ENCODE measurements at regions not wholly inside any gene's neighbourhood (a gene's known extent, or its start where the extent isn't known, plus 50 kb on each side); places are given as distances from the start of the nearest gene placed in this dataset.
"Not testable (repeated sequence)": the region's sequence is repeated elsewhere in the genome, so short reads cannot be mapped to it uniquely, and the experiment has no call there.

DNA sequence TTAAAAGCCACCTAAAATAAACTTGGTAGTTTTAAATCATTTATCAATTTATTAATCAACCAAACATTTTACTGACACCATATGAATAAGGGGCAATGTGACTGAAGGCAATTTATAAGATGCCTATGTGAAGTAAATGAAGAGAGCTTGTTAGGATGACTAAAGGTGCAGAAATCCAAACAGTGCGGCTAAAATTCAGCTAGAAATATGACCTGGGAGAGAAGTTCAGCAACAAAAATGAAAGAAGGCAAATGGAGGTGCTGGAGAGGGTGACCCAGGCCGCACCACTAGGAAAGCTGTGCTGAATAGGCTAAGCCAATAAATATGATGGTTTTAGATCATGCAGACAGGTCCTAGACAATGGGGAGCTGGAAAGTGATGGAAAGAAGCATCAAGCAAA is 403.7 kb downstream of the BTG1 start:
- no peak for DNase-seq (ENCODE audit: low read depth in 3 of 3)

DNA sequence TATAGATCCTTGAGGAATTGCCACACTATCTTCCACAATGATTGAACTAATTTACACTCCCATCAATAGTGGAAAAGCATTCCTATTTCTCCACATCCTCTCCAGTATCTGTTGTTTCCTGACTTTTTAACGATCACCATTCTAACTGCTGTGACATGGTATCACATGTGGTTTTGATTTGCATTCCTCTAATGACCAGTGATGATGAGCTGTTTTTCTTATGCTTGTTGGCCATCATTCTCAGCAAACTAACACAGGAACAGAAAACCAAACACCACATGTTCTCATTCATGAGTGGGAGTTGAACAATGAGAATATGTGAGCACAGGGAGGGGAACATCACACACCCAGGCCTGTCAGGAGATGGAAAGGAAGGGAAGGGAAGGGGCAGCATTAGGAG is 411.8 kb downstream of the BTG1 start:
- DNase-seq (ENCODE audit: low read depth in 3 of 3) = not testable (repeated sequence)

- DNase-seq (ENCODE audit: low read depth in 3 of 3) = no peak
These were observed 413.6 kb downstream of the BTG1 start for GRCh38 chr12:91732086-91732485.

GRCh38 chr12:91729543-91729942 is 416.1 kb downstream of the BTG1 start:
- no peak for DNase-seq (ENCODE audit: low read depth in 3 of 3)

DNA sequence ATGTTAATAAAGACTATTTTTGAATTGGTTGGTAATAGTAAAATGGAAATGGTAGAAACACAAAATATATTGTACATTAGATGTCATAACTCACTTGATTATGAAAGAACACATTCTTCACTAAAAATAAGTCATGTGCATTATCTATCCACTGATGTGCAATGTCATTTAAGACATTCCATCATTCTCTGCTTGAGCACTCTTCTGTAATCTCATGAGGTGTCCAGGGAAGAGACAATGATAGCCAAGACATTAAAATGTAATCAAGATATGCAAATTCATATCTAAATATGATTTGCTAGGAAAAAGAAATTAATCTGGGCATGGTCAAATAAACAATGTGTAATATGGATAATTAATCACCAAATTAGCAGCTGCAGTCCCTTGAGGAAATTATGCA is 422.5 kb downstream of the BTG1 start:
- no peak for DNase-seq (ENCODE audit: low read depth in 3 of 3)

- DNase-seq (ENCODE audit: low read depth in 3 of 3) = peak in 1 of 3 donors; percentile 25
These were observed 423.6 kb downstream of the BTG1 start for GRCh38 chr12:91722072-91722471.

GRCh38 chr12:91721023-91721422 is 424.6 kb downstream of the BTG1 start:
- no peak for DNase-seq (ENCODE audit: low read depth in 3 of 3)

- no peak for DNase-seq (ENCODE audit: low read depth in 3 of 3)
These were observed 427.3 kb downstream of the BTG1 start for GRCh38 chr12:91718326-91718725.

- DNase-seq (ENCODE audit: low read depth in 3 of 3) = no peak
These were observed 427.8 kb downstream of the BTG1 start for GRCh38 chr12:91717804-91718203.

DNA sequence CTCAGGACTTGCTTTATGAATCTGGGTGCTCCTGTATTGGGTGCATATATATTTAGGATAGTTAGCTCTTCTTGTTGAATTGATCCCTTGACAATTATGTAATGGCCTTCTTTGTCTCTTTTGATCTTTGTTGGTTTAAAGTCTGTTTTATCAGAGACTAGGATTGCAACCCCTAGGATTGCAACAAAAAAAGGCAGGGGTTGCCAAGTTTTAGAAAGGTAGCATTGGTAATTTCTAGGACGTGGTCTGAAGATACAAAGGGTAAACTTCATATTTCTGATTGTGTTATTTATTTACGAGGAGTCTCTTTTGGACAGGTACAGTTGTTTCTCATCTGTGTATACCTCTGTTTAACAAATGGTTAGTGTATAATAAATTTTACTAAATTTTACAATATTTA is 433.7 kb downstream of the BTG1 start:
- DNase-seq (ENCODE audit: low read depth in 3 of 3) = not testable (repeated sequence)

DNA sequence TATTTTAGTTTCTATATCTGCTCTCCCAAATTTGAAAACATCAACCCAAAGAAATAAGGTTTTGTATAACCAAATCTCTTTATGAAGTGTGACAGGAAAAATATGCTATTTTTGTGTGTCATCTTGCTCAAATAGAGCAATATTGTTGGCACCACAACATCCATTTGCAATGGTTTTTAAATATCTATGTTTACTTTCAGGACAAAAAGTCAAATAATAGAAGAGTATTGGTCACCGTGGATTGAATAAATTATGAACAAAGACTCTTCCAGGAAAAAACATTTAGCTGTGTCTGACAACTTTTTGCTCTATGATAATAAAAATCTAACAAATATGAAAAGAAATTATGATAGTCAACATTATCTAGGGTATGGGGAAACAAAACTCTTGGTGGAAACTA is 439.2 kb downstream of the BTG1 start:
- DNase-seq (ENCODE audit: low read depth in 3 of 3) = no peak

DNA sequence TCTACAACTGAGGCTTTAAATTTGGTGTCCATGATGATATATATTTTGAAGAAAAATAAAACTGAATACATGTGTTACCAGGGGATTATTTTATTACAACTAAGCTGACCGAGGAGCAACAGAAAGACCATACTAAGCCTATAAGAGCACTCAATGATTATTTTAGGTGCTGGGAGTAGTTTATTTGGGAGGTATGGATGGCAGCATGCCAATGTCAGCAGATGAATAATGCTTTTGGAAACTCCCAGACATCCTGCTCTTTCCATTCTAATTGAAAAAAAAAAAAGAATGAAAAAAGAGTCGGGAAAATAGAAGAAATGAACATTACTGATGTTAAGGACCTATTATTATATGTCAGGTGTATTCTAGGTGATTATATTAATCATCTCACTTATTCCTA is 441.2 kb downstream of the BTG1 start:
- DNase-seq (ENCODE audit: low read depth in 3 of 3) = no peak

GRCh38 chr12:91703491-91704283 is 442.0 kb downstream of the BTG1 start:
- DNase-seq (ENCODE audit: low read depth in 3 of 3) = no peak

DNA sequence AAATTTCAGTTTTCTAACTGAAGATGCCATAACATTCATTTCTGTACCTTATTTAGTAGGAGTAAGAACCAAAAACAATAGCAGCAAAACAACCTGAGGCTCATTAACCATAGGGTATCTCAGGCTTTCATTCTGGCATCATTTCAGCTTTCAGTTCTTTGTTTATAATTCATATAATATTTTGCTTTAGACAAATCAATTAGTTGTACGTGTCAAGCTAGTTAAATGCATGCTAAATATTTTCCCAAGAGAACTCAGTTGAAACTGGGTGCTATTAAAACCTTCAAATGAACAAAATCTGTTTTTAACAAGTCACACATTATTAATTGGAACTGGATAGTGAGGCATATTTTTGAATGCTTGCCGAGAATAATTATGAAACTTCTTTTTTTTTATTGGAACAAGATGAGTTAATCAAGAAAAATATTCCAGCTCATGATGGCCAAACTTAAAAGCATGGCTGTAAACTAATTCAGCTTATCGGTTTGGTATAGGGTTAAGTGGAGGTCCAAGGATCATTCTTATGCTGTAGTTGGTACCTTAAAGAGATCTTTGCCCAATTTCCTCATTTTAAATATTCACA is 442.7 kb downstream of the BTG1 start:
- DNase-seq (ENCODE audit: low read depth in 3 of 3) = no peak

- no peak for DNase-seq (ENCODE audit: low read depth in 3 of 3)
These were observed 449.7 kb downstream of the BTG1 start for GRCh38 chr12:91695964-91696363.

- not testable (repeated sequence) for DNase-seq (ENCODE audit: low read depth in 3 of 3)
These were observed 450.2 kb downstream of the BTG1 start for GRCh38 chr12:91695406-91695805.

DNA sequence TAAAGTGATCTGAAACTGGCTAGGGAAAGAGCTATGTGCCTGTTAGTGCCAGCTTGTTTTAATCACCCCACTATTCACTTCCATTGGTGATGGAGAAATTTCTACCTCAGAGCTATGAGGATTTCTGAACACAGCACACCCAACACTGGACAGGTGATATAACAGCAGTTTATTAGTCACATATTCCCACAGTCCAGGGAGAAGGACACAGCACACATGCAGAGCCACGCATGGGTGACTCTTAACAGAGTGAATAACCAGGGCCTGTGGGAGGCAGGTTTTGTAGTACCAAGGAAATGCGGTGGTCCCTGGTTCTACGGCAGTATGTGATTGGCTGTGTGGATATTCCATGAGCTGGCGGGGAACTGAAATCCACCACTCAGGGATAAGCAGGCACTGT is 455.1 kb downstream of the BTG1 start:
- DNase-seq (ENCODE audit: low read depth in 3 of 3) = no peak

- DNase-seq (ENCODE audit: low read depth in 3 of 3) = no peak
These were observed 458.3 kb downstream of the BTG1 start for GRCh38 chr12:91687052-91688017.

GRCh38 chr12:91685917-91686316 is 459.7 kb downstream of the BTG1 start:
- no peak for DNase-seq (ENCODE audit: low read depth in 3 of 3)

DNA sequence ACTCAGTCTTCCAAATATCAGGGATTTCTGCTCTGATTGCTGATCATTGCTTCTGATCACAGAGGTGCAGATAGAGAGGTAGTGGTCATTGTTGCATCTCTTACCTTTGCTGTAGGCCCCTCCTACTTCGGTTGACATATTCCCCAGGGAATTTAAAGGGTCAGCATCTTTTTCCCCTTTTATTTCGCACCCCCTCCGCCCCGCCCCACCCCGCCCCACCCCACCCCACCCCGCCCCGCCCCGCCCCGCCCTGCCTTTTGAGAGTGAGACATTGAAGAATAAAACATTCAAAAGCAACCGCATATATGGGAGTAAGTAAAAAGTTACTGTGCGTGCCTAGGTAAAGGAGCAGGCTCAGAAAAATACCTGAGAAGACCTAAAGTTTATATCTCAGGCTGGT is 463.9 kb downstream of the BTG1 start:
- DNase-seq (ENCODE audit: low read depth in 3 of 3) = no peak

DNA sequence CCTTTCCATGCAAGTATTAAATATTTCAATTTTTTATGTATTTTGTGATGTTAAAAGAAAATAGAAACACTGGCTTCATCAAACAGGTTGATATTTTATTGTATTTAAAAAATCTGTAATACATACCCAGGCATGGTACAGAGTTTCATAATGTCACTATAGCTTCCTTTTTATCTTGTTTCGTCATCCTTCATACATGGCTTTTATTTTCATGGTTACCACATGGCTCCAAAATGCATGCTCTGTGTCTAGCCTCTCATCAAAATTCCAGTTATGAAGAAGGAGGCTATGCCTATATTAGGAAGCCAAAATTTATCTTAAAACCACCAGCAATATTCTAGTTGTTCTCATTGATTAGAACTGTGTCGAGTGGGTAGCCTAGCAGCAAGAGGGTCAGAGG is 464.8 kb downstream of the BTG1 start:
- DNase-seq (ENCODE audit: low read depth in 3 of 3) = no peak

GRCh38 chr12:91677556-91677955 is 468.1 kb downstream of the BTG1 start:
- no peak for DNase-seq (ENCODE audit: low read depth in 3 of 3)
